Activated effector memory CD4-positive, alpha-beta T cell treated with anti-CD3 and anti-CD28 coated beads, Interleukin-2, amount 50 U/mL, for 16 hours (primary cell): ENCODE measurements at regions not wholly inside any gene's neighbourhood (a gene's known extent, or its start where the extent isn't known, plus 50 kb on each side); places are given as distances from the start of the nearest gene placed in this dataset.
A peak's percentile ranks its signal among the peaks of the same experiment; 100 is the strongest.
"Not testable (repeated sequence)": the region's sequence is repeated elsewhere in the genome, so short reads cannot be mapped to it uniquely, and the experiment has no call there.

Experiments used
- DNase-seq: peaks from one replicate; pipeline ENCODE4 v3.0.0-alpha.2; 2020

GRCh38 chr3:176037636-176038035 lies 1159.6 kb downstream of the TBL1XR1 start:
- no peak for DNase-seq

- DNase-seq, result no peak
Observed at GRCh38 chr3:176032043-176032442, 1165.2 kb downstream of the TBL1XR1 start.

GRCh38 chr3:176016203-176016602 lies 1157.1 kb downstream of the NAALADL2 start:
- DNase-seq, result peak; percentile 47

DNA sequence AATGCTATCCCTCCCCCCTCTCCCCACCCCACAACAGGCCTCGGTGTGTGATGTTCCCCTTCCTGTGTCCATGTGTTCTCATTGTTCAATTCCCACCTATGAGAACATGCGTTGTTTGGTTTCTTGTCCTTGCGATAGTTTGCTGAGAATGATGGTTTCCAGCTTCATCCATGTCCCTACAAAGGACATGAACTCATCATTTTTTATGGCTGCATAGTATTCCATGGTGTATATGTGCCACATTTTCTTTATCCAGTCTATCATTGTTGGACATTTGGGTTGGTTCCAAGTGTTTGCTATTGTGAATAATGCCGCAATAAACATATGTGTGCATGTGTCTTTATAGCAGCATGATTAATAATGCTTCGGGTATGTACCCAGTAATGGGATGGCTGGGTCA lies 1156.1 kb downstream of the NAALADL2 start:
- DNase-seq, result not testable (repeated sequence)

- no peak for DNase-seq
Observed at GRCh38 chr3:176009256-176009655, 1150.1 kb downstream of the NAALADL2 start.

GRCh38 chr3:176005564-176005963 lies 1146.4 kb downstream of the NAALADL2 start:
- DNase-seq, result no peak

GRCh38 chr3:175989161-175989560 lies 1130.0 kb downstream of the NAALADL2 start:
- DNase-seq, result no peak

- DNase-seq, result no peak
Observed at GRCh38 chr3:175988401-175988800, 1129.3 kb downstream of the NAALADL2 start.

- no peak for DNase-seq
Observed at GRCh38 chr3:175985781-175986180, 1126.6 kb downstream of the NAALADL2 start.

- DNase-seq, result no peak
Observed at GRCh38 chr3:175983379-175983778, 1124.2 kb downstream of the NAALADL2 start.

GRCh38 chr3:175980486-175981090 lies 1121.5 kb downstream of the NAALADL2 start:
- no peak for DNase-seq

- DNase-seq, result no peak
Observed at GRCh38 chr3:175977968-175978752, 1119.0 kb downstream of the NAALADL2 start.

GRCh38 chr3:175969456-175969855 lies 1110.3 kb downstream of the NAALADL2 start:
- DNase-seq, result no peak

- DNase-seq, result no peak
Observed at GRCh38 chr3:175965036-175965435, 1105.9 kb downstream of the NAALADL2 start.

GRCh38 chr3:175957427-175957826 lies 1098.3 kb downstream of the NAALADL2 start:
- no peak for DNase-seq

GRCh38 chr3:175956964-175957363 lies 1097.8 kb downstream of the NAALADL2 start:
- DNase-seq, result no peak

GRCh38 chr3:175951047-175951694 lies 1092.0 kb downstream of the NAALADL2 start:
- DNase-seq, result no peak

GRCh38 chr3:175948041-175948440 lies 1088.9 kb downstream of the NAALADL2 start:
- DNase-seq, result no peak

DNA sequence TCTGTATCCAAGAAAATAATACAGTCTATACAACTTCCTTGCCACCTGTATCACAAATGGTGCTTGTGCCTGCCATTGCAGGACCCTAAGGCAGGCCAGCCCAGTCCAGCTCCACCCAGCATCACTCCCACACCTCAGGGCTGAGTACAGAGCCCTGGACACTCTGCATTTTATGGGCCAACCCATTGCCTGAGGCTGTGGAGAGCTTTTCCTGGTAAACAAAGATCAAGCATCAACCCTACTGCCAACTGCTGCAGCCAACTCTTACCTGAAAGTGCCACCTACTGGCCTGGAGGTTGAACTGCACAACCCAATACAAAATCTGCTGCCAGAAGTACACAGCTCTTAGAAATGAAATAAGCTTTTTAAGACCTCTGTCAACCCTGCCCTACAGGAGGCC lies 1082.2 kb downstream of the NAALADL2 start:
- no peak for DNase-seq

GRCh38 chr3:175940881-175941280 lies 1081.7 kb downstream of the NAALADL2 start:
- DNase-seq, result no peak

DNA sequence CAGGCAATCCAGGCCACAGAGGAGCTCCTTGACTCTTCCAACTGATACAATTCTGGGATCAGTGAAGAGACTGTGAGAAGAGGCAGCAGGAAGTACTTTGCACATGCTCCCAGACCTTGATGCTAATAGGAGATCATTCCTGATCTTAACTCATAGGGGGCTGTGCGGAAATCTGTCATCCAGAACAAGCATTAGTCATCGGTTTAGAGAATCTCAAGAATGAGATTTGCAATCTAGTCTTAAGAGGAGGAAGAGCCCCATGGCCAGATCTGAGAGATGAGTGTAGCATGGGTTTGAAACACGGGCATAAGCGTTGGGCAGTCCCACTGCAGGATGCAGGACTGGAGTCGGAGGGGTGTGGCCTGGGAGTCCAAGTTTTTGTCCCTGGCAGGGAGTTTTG lies 1081.1 kb downstream of the NAALADL2 start:
- DNase-seq, result no peak

DNA sequence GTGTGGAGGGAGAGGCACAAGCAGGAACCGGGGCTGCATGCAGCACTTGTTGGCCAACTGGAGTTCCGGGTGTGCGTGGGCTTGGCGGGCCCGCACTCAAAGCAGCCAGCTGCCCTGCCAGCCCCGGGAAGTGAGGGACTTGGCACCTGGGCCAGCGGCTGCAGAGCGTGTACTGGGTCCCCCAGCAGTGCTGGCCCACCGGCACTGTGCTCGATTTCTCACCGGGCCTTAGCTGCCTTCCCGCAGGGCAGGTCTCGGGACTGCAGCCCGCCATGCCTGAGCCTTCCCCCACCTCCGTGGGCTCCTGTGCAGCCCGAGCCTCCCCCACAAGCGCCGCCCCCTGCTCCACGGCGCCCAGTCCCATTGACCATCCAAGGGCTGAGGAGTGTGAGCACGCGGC lies 1078.2 kb downstream of the NAALADL2 start:
- not testable (repeated sequence) for DNase-seq

DNA sequence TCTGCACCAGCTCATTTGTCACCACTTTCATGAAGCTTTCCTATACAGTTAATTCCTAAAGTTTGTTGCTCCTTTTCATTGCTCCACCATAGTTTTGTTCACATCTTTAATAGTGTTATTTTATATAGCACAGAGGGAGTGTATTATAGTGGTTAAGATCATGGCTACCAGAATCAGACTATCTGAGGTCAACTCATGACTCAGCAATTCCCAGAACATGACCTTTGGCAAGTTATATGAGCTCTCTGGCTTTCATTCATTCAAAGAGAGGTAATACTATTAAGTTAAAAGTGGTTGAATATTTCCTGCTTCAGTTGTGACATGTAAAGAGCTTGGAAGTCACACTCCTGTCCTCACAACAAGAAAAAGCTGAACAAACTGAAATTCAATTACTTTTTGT lies 1073.5 kb downstream of the NAALADL2 start:
- DNase-seq, result no peak

DNA sequence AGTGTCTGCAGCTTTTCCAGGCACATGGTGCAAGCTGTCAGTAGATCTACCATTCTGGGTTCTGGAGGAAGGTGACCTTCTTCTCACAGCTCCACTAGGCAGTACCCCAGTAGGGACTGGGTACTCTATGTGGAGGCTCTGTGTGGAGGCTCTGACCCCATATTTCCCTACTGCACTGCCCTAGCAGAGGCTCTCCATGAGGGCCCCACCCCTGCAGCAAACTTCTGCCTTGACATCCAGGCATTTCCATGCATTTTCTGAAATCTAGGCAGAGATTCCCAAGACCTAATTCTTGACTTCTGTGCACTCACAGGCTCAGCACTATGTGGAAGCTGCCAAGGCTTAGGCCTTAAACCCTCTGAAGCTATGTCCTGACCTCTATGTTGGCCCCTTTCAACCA lies 1060.0 kb downstream of the NAALADL2 start:
- DNase-seq, result no peak
